ENCODE measurements at regions not wholly inside any gene's neighbourhood (a gene's known extent, or its start where the extent isn't known, plus 50 kb on each side); places are given as distances from the start of the nearest gene placed in this dataset.

DNA sequence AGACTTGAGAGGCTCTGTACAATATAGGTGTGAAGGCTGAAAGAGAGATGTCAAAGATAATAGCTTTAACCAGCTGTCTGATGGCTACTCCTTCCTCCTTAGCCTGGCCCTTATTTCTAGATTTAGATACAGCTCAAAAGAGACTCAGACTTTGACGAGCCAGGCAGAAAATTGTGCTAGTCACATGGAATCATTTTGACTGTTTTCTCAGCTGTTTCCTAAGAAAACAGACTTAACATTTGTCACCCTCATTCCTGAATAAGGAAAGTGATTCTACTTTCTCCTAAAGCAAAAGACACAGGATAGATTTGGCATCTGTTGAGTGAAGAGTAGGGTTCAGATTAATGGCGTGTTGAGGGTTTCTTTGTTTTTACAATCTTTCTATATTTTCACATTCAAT is 340.7 kb downstream of the DHX15 start:
- TF ChIP-seq PATZ1 (CRISPR knock-in tag; IDR thresholded peaks at IDR 0.05; ENCODE audit: borderline replicate concordance): no peak
- no peak for TF ChIP-seq CSDC2 (CRISPR knock-in tag; IDR thresholded peaks at IDR 0.05)
- TF ChIP-seq SNAI2 (CRISPR knock-in tag; IDR thresholded peaks at IDR 0.05): no peak
- TF ChIP-seq TOX (CRISPR knock-in tag; IDR thresholded peaks at IDR 0.05; ENCODE audit: borderline replicate concordance): no peak
- TF ChIP-seq ZNF565 (CRISPR knock-in tag; conservative IDR thresholded peaks at IDR 0.05; ENCODE audit: low read depth): no peak
- TF ChIP-seq ZFP3 (CRISPR knock-in tag; IDR thresholded peaks at IDR 0.05): no peak
- TF ChIP-seq ARNTL (CRISPR knock-in tag; IDR thresholded peaks at IDR 0.05; ENCODE audit: borderline replicate concordance, low read depth): no peak
- TF ChIP-seq, protein P1, sequence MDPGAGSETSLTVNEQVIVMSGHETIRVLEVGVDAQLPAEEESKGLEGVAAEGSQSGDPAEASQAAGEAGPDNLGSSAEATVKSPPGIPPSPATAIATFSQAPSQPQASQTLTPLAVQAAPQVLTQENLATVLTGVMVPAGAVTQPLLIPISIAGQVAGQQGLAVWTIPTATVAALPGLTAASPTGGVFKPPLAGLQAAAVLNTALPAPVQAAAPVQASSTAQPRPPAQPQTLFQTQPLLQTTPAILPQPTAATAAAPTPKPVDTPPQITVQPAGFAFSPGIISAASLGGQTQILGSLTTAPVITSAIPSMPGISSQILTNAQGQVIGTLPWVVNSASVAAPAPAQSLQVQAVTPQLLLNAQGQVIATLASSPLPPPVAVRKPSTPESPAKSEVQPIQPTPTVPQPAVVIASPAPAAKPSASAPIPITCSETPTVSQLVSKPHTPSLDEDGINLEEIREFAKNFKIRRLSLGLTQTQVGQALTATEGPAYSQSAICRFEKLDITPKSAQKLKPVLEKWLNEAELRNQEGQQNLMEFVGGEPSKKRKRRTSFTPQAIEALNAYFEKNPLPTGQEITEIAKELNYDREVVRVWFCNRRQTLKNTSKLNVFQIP (CRISPR knock-in tag; IDR thresholded peaks at IDR 0.05; ENCODE audit: borderline replicate concordance, low read depth): no peak
- TF ChIP-seq, protein P2, sequence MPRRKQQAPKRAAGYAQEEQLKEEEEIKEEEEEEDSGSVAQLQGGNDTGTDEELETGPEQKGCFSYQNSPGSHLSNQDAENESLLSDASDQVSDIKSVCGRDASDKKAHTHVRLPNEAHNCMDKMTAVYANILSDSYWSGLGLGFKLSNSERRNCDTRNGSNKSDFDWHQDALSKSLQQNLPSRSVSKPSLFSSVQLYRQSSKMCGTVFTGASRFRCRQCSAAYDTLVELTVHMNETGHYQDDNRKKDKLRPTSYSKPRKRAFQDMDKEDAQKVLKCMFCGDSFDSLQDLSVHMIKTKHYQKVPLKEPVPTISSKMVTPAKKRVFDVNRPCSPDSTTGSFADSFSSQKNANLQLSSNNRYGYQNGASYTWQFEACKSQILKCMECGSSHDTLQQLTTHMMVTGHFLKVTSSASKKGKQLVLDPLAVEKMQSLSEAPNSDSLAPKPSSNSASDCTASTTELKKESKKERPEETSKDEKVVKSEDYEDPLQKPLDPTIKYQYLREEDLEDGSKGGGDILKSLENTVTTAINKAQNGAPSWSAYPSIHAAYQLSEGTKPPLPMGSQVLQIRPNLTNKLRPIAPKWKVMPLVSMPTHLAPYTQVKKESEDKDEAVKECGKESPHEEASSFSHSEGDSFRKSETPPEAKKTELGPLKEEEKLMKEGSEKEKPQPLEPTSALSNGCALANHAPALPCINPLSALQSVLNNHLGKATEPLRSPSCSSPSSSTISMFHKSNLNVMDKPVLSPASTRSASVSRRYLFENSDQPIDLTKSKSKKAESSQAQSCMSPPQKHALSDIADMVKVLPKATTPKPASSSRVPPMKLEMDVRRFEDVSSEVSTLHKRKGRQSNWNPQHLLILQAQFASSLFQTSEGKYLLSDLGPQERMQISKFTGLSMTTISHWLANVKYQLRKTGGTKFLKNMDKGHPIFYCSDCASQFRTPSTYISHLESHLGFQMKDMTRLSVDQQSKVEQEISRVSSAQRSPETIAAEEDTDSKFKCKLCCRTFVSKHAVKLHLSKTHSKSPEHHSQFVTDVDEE (CRISPR knock-in tag; IDR thresholded peaks at IDR 0.05): no peak
- no peak for TF ChIP-seq ZFP30 (CRISPR knock-in tag; IDR thresholded peaks at IDR 0.05)
- no peak for TF ChIP-seq BACH2 (CRISPR knock-in tag; IDR thresholded peaks at IDR 0.05; ENCODE audit: borderline replicate concordance)
- TF ChIP-seq CREB5 (CRISPR knock-in tag; IDR thresholded peaks at IDR 0.05; ENCODE audit: low read depth): no peak
- TF ChIP-seq RARB (CRISPR knock-in tag; IDR thresholded peaks at IDR 0.05): no peak
- ATAC-seq: no peak

DNA sequence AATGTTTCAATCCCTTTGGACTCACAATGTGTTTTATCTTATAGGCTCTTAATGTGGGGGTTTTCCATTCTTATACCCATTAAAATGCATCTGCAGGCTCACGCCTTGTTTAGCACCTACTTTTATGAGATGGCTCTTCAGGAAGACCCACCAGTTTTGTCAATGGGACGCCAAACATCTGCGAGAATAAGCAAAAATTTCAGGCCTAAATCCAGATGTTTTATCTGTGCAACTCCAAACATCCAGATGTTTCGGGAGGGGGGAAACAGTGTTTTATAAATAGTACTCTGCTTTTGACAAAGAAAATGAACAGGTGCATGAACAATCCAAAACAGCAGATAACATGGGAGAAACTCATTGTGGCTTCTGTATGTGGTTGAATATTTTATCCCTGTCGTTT is 342.8 kb downstream of the DHX15 start:
- ATAC-seq: no peak
- no peak for TF ChIP-seq ISL1 (CRISPR knock-in tag; IDR thresholded peaks at IDR 0.05)
- no peak for TF ChIP-seq TCF4 (CRISPR knock-in tag; IDR thresholded peaks at IDR 0.05; ENCODE audit: borderline replicate concordance)
- TF ChIP-seq, protein P1 (CRISPR knock-in tag; IDR thresholded peaks at IDR 0.05; ENCODE audit: borderline replicate concordance, low read depth): no peak
- TF ChIP-seq, protein P2 (CRISPR knock-in tag; IDR thresholded peaks at IDR 0.05): no peak
- TF ChIP-seq PPARA (CRISPR knock-in tag; IDR thresholded peaks at IDR 0.05; ENCODE audit: borderline replicate concordance): no peak
- TF ChIP-seq BACH2 (CRISPR knock-in tag; IDR thresholded peaks at IDR 0.05; ENCODE audit: borderline replicate concordance): no peak
- TF ChIP-seq ARNTL (CRISPR knock-in tag; IDR thresholded peaks at IDR 0.05; ENCODE audit: borderline replicate concordance, low read depth): no peak
- TF ChIP-seq CSDC2 (CRISPR knock-in tag; IDR thresholded peaks at IDR 0.05): no peak
- no peak for TF ChIP-seq ZNF70 (CRISPR knock-in tag; IDR thresholded peaks at IDR 0.05)
- no peak for TF ChIP-seq ESRRG (CRISPR knock-in tag; IDR thresholded peaks at IDR 0.05)
- no peak for TF ChIP-seq PATZ1 (CRISPR knock-in tag; IDR thresholded peaks at IDR 0.05; ENCODE audit: borderline replicate concordance)
- TF ChIP-seq SNAI2 (CRISPR knock-in tag; IDR thresholded peaks at IDR 0.05): no peak
- TF ChIP-seq CREB5 (CRISPR knock-in tag; IDR thresholded peaks at IDR 0.05; ENCODE audit: low read depth): no peak
- TF ChIP-seq, protein P3, sequence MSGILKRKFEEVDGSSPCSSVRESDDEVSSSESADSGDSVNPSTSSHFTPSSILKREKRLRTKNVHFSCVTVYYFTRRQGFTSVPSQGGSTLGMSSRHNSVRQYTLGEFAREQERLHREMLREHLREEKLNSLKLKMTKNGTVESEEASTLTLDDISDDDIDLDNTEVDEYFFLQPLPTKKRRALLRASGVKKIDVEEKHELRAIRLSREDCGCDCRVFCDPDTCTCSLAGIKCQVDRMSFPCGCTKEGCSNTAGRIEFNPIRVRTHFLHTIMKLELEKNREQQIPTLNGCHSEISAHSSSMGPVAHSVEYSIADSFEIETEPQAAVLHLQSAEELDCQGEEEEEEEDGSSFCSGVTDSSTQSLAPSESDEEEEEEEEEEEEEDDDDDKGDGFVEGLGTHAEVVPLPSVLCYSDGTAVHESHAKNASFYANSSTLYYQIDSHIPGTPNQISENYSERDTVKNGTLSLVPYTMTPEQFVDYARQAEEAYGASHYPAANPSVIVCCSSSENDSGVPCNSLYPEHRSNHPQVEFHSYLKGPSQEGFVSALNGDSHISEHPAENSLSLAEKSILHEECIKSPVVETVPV (CRISPR knock-in tag; IDR thresholded peaks at IDR 0.05): no peak
- TF ChIP-seq ZNF565 (CRISPR knock-in tag; conservative IDR thresholded peaks at IDR 0.05; ENCODE audit: low read depth): no peak
- no peak for TF ChIP-seq ZC3H10 (CRISPR knock-in tag; IDR thresholded peaks at IDR 0.05)
- no peak for TF ChIP-seq RARB (CRISPR knock-in tag; IDR thresholded peaks at IDR 0.05)
- TF ChIP-seq OSR1 (CRISPR knock-in tag; IDR thresholded peaks at IDR 0.05): no peak
